Coronary artery (tissue), 2 donors: ENCODE measurements at regions not wholly inside any gene's neighbourhood (a gene's known extent, or its start where the extent isn't known, plus 50 kb on each side); places are given as distances from the start of the nearest gene placed in this dataset.
A peak's percentile ranks its signal among the peaks of the same experiment; 100 is the strongest.
"Not testable (repeated sequence)": the region's sequence is repeated elsewhere in the genome, so short reads cannot be mapped to it uniquely, and the experiment has no call there.

ENCODE experiments used
- DNase-seq: peaks from one replicate; pipeline ENCODE4 v3.0.0-alpha.2; 2017; ENCODE audit warnings: low spot score
- H3K27ac ChIP-seq, 2 donors: fragments of 200-600 bp; sonication (generic); one replicate each; pipeline ENCODE4 v1.5.1; 2016 to 2019
- H3K4me3 ChIP-seq: fragments of 200-600 bp; sonication (generic); 2 replicates; pipeline ENCODE4 v1.5.1; 2016; ENCODE audit warnings: mild to moderate bottlenecking, moderate library complexity
- TF ChIP-seq, protein P1 (sequence below): fragments of 200-600 bp; sonication (generic); IDR thresholded peaks from one replicate; pipeline ENCODE4 v1.5.1; 2019; ENCODE audit warnings: antibody characterized with exemption

DNA sequence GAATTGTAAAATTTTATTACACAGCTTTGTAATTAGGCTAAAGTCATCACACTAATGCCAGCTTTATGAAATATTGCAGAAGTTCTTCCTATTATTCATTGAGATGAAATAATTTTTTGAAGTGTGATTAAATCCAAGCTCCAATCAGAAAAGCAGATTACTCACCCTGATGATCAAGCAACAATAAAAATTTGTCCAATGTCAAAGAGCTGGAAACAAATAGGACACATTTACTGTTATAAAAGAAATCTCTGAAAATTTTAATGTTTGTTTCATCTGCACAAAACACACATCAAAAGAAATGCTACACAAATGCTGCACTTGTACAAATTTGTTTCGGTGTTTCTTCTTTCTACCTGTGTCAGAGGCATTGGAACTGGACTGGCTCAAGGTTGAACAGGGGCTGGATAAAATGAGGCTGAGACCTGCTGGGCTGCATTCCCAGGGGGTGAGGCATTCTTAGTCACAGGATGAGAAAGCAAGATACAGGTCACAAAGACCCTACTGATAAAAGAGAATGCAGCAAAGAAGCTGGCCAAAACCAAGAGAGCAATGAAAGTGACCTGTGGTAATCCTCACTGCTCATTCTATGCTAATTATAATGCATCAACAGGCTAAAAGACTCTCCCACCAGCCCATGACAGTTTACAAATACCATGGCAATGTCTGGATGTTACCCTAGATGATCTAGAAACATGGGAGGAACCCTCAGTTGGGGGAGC, 78.3 kb downstream of the GASK1B start:
- no peak for DNase-seq
- Histone ChIP-seq H3K27ac (no peak overlapping the region), H3K4me3 (no peak overlapping the region)
- TF ChIP-seq, protein P1, sequence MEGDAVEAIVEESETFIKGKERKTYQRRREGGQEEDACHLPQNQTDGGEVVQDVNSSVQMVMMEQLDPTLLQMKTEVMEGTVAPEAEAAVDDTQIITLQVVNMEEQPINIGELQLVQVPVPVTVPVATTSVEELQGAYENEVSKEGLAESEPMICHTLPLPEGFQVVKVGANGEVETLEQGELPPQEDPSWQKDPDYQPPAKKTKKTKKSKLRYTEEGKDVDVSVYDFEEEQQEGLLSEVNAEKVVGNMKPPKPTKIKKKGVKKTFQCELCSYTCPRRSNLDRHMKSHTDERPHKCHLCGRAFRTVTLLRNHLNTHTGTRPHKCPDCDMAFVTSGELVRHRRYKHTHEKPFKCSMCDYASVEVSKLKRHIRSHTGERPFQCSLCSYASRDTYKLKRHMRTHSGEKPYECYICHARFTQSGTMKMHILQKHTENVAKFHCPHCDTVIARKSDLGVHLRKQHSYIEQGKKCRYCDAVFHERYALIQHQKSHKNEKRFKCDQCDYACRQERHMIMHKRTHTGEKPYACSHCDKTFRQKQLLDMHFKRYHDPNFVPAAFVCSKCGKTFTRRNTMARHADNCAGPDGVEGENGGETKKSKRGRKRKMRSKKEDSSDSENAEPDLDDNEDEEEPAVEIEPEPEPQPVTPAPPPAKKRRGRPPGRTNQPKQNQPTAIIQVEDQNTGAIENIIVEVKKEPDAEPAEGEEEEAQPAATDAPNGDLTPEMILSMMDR = no peak

DNA sequence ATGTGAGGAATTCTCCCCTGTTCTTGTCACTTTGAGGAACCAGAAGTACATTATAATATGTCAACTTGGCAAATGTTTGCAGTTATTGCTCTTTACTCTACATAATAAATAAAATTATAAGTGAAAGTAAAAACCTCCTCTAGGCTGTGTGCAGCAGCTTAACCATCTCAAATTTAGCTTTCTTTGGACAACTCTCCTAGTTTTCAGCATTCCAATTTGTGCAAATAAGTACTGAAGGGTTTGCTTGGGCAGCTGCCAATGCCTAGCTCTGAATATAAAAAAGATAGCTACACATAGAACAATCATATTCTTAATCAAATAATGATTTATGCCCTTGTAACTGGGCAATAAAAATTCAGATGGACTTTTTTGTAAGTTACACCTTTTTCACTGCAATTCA, 82.5 kb downstream of the GASK1B start:
- Histone ChIP-seq H3K4me3 (peak overlapping the region; percentile 54), H3K27ac (peak overlapping the region; percentile 15 to 25)
- TF ChIP-seq, protein P1 = no peak
- no peak for DNase-seq

DNA sequence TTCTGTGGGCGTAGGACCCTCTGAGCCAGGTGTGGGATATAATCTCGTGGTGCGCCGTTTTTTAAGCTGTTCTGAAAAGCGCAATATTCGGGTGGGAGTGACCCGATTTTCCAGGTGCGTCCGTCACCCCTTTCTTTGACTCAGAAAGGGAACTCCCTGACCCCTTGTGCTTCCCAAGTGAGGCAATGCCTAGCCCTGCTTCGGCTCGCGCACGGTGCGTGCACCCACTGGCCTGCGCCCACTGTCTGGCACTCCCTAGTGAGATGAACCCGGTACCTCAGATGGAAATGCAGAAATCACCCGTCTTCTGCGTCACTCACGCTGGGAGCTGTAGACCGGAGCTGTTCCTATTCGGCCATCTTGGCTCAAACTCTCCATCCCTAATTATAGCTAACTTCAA, 82.9 kb downstream of the GASK1B start:
- Histone ChIP-seq H3K27ac (peak overlapping the region in 1 of 2 donors; percentile 25), H3K4me3 (peak overlapping the region; percentile 54)
- not testable (repeated sequence) for DNase-seq

DNA sequence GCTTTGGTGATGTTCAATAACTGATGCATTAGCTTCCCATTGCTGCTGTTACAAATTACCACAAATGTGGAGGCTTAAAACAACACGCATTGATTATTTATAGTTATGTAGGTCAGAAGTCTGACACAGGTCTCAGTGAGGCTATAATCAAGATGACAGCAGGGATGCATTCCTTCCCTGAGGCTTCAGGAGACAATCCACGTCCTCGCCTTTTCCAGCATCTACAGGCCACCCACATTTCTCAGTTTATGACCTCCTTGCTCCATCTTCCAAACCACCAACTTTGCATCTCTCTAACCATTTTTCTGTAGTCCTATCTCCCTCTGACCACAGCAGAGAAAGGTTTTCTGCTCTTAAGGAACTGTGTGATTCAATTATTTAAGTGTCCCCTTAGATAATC, 92.5 kb downstream of the GASK1B start:
- no peak overlapping the region for H3K27ac ChIP-seq
- no peak overlapping the region for H3K4me3 ChIP-seq
- DNase-seq = no peak
- TF ChIP-seq, protein P1 = no peak

DNA sequence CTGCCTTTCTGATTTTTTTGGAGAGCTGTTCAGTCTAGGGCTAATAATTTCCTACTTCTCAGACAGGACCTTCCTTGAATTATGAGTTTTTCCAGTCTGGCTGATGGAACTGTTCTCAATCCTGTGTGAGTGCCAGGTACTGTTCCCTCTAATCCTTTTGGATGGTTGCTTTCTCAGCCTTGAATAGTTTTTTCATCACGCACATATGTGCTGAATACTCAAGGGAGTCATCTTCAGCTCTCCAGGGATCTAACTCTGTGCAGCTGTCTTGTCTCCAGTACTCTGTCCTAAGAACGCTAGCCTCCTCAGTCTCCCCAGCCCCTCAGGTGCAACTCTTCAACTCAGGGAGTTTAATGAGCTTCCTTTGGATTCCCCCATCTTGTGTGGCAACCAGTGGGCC, 93.2 kb downstream of the GASK1B start:
- no peak overlapping the region for H3K27ac ChIP-seq
- no peak for DNase-seq
- H3K4me3 ChIP-seq = no peak overlapping the region
- TF ChIP-seq, protein P1 = no peak

DNA sequence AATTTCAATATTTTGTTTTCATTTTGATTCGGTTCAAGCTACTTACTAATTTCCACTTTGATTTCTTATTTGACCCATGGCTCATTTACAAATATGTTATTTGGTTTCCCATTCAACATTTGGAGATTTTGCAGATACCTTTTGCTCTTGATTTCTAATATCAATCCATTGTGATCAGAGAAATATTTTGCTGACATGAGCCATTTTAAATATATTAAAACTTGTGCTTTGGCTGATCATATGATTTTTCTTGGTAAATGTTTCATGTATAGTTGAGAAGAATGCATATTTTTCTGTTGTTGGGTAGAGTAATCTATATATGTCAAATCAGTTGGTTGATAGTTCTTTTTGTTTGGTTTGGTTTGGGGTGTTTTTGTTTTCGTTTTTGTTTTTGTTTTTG, 95.0 kb downstream of the GASK1B start:
- TF ChIP-seq, protein P1 = no peak
- Histone ChIP-seq H3K4me3 (no peak overlapping the region), H3K27ac (no peak overlapping the region)
- DNase-seq = no peak

DNA sequence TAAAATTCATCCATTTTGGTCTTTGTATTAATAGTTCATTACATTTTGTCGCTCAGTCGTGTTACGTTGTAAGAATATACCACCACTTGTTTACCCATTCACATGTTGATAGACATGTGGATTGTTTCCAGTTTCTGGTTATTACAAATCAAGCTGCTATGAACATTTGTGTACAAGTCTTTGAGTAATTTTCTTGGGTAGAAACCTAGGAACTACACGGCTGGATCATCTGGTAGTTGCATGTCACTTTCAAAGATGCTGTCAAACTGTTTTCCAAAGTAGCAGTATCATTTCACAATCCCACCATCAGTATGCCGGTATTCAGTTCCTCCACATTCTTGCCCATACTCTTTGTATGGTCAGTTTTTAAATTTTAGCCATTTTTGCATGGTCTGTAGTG, 98.0 kb downstream of the GASK1B start:
- TF ChIP-seq, protein P1 = no peak
- no peak for DNase-seq
- Histone ChIP-seq H3K27ac (no peak overlapping the region), H3K4me3 (no peak overlapping the region)
